ENCODE measurements at regions not wholly inside any gene's neighbourhood (a gene's known extent, or its start where the extent isn't known, plus 50 kb on each side); places are given as distances from the start of the nearest gene placed in this dataset.

DNA sequence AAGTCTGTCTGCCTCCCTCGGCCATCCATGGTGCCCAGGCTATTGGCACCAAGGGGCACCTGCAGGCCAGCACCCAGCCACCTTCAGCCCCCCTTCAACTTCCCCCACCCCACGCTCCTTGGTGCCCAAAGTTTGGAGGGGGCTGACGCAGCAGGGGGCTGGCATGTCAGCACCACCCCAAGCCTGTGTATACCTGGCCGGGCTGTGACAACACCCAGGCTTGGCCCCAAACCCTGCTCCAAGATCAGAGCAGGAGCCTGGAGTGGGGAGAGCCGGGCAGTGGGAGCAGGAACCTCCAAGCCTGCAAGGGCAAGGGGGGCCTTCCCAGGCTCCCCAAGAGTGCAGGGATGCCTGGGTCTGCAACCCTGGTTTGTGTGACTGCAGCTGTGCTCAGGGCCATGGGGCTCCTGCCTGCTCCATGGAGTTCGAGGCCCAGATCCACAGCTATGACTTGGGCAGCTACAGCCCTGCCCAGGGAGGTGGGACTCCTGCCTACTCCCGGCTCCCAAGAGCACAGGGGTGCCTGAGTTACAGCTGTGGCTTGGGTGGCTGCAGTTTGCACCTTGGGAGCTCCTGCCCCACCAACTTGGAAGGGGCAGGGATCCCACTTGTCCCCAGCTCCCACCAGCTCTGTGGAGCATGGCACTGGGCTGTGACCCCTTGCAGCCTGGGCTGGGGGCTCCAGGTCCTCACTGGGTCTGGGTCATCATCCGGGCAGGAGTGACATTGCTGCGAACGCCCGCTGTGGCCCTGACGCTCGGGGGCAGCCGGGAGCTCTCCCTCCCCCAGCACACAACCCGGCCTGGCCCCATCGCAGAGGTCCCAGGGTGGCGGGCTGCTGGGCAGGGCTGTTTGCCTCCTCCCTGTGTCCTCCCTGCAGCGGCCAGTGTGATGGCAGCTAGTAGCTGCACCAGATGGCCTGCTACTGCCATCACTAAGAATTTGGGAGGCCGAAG is 175.5 kb upstream of the SDK2 start:
- DNase-seq = no peak

DNA sequence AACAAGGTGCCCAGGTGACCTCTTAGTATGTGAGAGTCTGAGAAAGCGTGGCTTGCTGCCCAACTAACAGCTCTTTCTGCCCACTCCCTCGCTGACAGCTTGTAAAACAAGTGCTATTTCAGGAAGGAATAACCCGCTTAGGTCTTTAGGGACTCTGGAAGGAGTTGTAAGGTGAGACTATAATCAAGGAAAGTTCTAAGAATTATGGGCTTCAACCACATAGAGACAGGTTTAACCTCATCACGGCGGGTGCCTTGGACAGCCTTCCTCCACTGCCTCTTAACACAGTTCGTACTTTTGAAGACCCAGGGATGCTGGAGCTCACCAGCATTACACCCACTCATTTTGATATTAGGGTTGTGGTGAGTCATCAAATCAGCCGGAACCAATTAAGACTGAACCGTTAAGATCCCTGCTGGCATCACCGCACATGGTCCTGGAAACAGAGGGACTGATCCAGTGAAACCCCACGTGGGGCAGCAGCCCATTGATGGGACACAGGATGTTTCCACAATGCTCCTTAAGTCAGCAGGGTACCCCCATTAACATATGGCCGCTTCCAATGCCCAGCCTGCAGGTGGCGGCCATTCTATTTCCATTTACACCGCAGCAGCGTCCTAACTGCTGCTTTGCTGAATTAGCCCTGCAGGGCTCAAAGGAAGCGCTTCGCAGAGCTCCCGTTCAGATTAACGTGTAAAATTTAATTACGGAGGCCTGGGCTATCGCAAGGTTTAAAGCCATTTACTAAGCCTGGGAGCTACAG is 176.6 kb upstream of the SDK2 start:
- DNase-seq = peak; percentile 63

DNA sequence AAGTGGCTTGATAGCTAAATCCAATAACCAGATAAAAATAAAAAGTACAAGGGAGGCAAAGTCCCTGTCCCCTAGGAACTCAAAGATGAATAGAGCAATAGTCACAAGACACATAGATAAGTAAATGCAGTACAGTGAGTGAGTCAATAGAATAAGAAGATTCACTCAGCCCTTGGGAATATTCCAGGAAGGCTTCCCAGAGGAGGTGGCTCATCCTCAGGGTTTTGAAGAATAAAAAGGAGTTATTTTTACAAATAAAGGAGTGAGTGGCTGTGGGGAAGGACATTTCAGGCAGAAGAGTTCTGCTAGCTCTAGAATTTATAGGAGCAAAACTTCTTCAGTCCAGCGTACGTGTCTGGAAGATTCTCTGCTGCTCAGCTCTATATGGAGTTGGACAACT is 177.4 kb upstream of the SDK2 start:
- DNase-seq = no peak

DNA sequence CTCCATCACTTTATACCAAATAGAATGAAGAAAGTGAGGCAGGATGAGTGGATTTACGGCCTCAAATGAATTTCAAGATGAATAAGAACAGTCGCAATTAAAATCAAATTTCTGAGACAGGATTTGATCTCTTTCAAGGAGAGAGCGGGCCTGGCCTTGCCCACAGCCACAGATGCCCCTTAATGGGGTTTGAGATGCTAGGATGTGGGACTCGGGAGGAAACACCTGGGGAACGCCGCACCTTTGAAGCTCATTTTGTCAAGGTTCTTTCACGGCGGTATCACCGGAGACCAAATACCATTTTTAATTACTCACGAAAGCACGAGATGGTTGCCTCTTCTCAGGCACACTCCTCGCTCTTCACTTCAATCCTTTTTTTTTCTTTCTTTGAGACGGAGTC is 178.1 kb upstream of the SDK2 start:
- no peak for DNase-seq

DNA sequence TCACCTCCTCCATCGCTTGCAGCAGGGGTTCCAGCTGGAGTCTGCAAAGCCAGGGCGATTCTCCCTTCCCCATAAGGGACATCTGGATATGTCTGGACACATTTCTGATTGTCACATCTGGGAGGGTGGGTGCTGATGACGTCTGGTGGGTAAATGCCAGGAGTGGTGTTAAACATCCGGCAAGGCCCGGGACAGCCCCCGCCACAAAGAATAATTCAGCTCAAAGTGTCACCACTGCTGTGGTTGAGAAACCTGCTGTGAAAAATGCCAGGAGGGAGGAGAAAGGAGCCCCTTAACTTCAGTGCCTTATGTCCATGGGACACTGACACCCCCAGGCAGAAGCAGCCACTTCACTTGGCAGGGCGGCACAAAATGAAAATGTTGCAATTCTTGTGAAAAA is 179.4 kb upstream of the SDK2 start:
- DNase-seq = no peak

DNA sequence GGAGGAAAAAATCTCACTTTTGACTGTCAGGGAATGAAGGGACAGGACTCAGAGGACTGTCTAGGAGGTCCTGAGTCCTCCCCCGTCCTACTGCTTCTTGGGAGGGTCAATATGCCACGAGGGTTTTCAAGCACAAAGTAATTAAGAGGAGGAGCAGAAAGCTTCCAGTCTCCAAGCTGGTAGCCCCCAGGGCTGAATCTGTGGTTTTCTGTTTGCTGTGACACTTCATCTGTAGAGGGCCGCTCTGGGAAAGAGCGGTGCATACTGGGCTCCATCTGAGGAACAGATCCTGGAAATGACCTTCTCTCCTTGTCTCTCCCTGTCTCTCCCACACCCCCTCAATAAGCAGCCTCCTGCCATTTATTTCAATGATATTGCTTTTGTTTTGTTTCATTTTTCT is 180.1 kb upstream of the SDK2 start:
- DNase-seq = peak; percentile 29

DNA sequence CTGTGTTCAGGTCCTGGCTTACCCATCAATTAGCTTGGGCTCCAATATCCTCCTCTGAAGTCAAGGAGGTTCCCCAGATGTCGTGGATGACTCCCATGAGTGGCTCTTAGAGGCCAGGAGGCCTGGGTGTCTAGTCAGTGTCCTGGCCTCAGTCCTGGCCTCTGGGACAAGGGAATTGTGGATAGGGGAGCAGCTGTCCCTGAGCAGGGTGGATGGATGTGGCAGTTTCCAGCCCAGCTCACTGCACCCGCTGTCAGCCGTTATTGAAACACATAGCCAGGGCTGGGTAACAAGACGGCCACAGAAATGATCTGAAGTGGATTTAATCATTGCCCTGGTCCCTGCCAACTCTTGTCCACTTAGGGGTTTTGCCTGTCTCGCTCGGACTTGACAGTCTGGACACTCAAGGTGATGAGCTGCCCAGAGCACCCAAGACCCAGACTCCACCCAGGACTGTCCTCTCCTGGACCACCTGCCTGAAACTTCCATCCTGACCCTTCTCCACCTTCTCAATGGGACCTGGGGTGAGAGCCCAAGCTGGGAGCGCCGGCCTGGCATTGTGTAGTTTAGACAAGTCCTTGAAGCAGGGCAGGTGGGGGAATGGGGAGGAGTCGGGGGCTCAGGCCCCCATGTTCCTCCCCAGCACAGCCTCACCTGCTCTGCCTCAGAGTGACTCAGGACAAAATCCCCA is 182.1 kb upstream of the SDK2 start:
- no peak for DNase-seq

DNA sequence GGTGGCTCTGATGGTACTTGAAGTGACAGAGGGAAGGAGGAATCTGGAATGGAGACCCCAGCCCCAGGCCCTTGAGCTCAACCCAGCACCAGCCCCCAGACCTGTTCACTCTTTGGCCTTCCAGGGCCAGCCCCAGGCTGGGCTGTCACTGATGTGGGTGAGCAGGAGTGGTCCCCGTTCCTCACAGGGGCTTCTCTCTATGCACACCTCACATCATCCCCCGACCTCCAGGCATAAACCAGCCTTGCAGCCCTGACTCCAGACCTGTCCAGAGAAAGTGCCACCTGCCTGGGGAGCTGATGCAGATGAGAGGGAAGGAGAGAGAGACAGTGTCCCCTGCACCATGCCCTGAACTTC is 182.6 kb upstream of the SDK2 start:
- no peak for DNase-seq

DNA sequence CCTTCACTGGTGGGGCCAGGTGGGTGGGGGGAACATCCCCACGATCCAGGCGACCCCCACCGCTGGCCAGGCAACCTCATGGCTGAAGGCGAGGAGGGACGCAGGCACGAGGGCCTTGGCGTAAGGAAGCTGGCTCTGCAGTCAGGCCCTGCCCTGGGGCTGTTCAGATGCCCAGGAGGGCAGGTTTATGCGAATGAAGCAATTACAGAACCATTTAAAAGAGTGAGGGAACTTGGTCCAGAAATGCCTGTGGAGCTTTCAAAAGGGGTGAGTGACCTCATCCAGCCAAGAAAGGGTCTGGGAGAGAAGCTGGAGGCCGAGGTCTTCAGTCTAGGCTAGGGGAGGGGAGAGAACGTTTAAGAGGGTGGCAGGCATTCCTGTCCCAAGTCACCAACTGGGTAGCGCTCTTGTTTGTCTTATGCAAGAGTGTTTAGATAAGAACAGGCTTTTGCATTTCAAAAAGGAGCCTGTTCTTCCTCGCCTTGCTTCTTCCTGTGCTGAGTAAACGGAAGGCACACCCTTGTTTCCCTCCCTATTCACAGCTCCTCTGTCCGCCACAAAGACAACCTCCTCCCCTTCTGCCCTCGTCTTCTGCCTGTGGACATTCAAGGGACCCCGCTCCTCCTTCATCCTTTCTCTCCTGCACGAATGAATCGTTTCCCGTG is 183.5 kb upstream of the SDK2 start:
- no peak for DNase-seq

DNA sequence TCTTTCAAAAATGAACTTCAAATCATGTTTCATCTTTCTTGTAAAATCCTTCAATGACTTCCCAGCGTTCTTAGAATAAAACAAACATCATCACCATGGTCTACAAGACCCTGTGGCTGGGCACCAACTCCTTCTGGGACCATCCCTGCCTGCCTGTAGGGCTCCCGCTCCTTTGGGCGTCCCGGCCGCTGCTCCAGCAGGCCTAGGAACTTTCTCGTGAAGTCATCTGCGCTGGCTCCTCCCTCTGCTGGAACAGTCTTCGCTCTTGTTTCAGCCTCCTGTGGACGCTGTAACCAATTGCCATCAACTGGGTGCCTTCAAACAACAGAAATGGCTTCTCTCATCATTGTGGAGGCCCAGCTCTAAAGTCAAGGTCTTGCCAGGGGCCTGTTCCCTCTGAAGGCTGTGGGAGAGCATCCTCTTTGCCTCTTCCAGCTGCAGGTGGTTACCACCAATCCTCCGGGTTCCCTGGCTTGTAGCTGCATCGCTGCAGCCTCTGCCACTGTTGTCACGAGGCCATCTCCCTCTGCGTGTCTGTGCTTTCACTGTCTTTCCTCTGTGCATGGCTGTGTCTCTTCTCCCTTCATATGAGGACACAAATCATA is 185.5 kb upstream of the SDK2 start:
- no peak for DNase-seq

DNA sequence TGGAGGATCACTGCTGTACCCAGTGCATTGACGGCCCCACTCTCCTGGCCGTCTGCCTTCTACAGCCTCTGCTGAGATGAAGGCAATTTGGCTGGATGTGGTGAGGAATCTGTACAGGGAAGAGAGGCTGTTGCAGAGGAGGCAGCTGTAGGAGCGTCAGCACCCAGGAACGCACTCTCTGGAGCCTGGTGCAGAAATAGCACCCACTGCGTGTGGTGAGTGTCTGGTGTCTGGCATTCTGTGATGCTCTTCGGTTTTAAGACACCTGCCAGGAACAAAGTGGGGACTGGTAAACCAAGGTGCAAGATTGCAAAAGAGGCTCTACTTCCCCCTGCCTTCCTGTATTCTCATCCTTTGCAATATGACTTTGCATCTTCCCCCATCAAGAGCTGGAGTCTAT is 187.5 kb upstream of the SDK2 start:
- DNase-seq = no peak

DNA sequence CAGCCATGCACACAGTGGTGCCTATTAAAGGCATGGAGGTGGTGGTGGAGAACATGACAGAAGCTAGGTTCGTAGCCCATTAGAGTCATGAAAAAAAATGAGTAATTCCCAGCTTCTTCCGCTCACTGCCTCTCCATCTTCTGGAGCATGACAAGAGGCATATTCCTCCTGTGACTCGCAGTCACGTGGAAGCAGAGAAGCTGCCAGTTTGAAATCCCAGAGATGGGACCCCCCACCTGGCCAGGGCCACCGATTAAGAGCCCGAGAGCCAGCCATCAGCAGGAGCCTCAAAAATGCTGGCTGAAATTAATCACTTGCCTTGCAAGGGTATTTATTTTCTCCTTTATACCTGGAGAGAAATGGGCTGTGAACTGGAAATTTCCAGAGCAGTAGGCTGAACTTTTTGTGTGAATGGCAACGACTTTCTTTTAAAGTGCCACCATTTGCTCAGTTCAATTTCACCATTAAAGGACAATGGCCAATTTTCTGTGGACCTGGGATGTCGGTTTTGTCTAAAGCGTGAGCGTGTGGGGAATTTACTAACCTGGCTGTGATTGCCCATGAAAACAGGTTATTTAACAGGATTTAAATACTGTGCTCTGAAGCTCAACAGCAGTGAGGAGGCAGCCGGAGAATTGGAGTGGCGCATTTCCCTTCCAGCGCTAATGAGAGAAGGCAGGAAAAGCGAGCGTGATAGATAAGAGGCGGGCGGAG is 189.7 kb upstream of the SDK2 start:
- DNase-seq = no peak

DNA sequence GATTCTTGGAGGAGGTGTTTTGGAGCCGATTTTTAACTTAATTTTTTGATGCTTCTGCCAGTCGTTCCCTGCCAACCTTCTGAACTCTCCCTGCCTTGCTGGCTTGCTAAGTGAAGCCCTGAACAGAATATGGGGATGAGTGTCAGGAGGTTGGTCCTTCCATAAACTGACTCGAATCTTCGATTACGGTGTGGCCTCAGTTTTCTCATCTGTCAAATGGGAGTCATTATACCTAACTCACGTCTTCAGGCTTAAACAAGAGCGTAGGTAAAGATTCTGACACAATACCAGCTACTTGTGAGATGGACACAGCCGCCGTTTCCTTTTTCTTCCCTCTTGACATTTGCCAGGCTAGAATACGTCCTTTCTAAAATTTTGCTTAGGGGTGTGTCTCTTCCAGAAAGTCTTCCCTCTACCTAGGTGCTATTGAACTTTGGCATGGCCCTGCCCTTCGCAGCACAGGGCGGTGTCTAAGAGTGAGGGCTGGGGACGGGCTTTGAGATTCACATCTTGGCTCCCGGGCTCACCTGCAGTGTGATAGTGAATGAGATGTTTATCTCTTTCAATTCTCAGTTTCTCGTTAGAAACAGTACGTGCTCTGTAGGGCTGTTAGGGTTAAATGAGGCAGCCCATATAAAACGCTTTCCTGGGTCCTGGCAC is 190.6 kb upstream of the SDK2 start:
- DNase-seq = no peak

DNA sequence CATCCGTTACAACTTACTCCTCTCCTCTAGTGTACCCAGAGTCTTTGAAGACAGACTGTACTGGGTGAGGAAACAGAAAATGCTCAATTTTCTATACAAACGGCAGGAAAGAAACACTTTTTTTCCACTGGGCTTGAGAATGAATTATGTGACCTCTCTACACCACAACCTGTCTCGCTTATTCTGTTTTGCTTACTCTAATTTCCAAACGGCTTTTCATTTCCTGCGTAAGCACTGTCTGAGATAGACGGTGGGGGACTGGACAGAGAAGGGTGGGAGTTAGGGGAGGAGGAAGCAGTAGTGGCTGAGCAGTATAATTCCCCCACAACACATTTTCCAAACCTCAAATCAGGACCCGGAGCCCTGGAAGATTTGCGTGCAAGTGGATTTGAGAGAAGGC is 191.4 kb upstream of the SDK2 start:
- DNase-seq = no peak

DNA sequence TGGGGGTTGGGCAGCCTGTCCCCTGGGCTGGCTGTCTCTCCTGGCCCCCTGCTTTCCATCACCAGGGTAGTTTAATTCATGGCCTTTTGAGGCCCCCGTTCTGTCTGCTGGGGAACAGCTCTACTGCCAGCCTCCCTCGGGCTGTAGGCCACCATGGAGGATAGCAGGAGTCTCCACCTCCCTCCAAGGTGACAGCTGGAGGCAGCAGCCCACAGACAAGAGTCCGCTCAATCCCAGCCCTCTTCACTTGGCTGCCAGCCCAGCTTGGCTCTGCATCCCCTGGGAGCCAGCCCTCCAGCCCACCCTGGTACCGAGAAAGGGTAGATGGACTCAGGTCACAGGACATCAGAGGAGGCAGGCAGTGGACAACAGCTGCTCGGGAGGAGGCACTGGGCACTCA is 194.6 kb upstream of the SDK2 start:
- DNase-seq = no peak

DNA sequence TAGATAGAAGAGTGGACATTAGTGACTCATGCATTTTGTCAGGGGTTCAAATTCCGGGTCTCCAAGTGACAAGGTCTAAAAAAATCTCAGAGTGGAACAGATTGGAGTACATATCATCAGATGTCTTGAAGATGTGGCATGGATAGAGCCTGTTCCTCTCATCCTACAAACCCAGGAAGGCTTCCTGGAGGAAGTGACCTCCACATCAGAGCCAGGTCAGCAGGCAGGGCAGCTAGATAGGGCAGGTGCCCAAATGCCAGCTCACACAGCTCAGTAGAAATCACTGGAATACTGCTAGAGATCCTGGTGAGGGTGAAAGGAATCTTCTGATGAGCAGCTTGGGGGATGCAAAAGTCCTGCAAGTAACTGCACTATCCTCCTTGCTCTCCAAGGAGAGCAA is 196.6 kb upstream of the SDK2 start:
- no peak for DNase-seq

DNA sequence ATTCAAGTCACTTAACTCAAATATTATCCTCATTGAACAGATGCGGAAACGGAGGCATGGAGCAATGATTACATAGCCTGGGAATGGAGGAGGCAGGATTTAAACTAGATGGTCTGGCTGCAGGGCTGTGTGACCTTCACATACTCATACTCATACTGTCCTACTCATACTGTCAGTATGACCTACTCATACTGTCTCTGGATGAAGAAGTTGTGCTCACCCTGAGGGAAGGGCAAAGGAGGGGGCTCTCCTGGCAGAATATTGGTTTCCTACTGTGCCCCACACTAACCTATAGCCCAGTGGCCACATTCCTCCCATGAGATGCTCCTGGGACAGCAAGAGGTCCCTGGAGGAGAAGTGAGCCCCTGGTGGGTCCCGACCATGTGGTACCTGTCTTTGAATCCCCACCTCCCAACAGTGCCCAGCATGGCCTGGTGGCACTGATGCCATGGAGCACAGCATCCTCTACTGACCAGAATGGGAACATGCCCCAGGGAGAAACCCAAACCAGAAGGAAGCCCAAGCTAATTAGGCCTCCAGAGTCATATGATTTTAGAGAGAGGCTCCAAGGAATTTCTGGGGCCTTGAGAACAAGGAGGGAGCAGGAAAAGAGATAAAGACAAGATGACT is 197.3 kb upstream of the SDK2 start:
- no peak for DNase-seq

DNA sequence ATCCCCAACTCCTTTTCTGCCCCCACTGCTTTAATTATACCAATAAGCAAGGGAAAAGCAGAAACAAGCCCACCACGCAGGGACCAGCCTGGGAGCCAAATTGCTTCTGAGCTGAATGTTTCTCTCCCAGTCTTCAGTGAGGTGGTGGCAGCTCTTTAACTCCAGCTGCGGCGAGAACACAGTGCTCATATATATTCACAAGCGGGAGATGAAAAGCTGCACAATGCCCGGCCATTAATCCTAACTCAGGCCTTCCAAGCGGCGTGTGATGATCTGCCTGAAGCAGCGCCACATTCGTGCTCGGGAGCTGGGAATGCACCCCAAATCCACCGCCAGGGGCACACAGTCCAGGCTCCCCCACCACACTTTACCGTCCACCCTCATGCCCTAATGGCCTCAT is 203.7 kb upstream of the SDK2 start:
- DNase-seq = no peak

DNA sequence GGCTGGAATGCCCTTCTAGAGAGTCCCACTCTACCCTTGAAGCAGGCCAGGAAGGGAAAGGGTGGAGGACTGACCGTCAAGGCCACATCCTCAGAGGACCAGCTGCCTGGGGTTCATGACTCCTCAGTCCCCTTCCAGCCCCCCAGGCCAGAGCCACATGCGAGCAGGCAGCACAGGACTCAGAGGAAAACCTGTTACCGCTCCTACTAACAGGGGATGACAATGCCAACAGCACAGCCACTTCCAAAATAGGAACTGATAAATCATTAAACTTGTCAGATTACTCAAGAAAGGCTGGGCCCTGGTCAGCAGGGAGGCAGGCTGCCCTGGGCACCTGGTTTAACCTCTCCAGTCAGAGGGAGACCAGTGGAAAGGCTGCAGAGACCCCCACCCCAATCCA is 206.2 kb upstream of the SDK2 start:
- no peak for DNase-seq

DNA sequence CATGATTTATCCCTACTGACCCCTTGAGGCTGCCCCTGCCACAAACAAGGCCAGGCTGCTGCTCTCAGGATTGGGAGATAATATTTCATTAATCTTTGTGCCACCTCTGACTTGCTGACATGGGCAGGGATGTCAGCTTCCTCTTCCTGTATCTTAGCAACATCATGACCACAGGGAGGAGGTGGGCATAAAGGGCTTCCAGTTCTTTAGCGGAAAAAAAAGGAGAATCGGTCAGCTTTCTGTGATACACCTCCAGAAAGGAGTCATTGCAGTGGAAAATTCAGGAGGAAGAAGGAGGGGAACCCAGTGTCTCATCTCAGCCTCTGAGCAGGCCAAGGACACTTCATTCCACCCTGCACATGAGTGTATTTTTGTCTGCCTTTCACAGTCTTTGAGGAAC is 206.8 kb upstream of the SDK2 start:
- DNase-seq = no peak

DNA sequence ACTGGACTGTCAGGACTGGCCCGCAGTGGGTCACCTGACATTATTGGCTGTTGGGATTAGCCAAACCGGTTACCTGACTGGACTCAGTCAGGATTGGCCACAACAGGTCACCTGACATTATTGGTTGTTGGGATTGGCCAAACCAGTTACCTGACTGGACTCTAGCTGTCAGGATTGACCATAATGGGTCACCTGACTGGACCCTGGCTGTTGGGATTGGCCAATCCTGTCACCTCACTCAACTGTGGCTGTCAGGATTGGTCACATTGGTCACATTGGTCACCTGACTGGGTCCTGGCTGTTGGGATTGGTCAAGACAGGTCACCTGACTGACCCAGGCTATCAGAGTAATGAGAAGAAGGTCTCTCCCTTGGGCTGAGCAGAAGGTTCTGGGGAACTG is 207.7 kb upstream of the SDK2 start:
- no peak for DNase-seq
